Activated naive CD4-positive, alpha-beta T cell treated with Interleukin-2 at 50 U/mL for 16 hours (primary cell): ENCODE measurements at regions not wholly inside any gene's neighbourhood (a gene's known extent, or its start where the extent isn't known, plus 50 kb on each side); places are given as distances from the start of the nearest gene placed in this dataset.

Experiments
- DNase-seq: peaks from one replicate; pipeline ENCODE4 v3.0.0-alpha.2; 2020

DNA sequence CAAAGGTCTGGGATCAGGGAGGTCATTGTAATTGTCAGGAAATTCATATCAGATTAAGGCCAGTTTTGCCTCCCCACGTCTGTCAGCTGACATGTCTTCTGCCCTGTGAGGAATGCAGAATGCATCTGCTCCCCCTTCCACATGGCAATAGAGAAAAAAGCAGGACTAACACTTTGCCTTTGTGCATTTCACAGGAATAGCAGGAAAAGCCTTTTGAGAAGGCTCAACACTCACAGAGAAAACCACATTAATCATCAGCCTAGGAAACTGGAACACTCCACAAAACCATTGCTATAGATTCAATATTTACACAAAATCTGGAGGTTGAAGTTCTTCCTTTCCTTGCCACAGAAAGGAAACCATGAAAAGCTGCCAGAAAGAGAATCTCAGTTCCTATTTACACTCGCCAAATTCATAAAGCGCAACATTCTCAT lies 165.2 kb upstream of the HES1 start:
- no peak for DNase-seq

DNA sequence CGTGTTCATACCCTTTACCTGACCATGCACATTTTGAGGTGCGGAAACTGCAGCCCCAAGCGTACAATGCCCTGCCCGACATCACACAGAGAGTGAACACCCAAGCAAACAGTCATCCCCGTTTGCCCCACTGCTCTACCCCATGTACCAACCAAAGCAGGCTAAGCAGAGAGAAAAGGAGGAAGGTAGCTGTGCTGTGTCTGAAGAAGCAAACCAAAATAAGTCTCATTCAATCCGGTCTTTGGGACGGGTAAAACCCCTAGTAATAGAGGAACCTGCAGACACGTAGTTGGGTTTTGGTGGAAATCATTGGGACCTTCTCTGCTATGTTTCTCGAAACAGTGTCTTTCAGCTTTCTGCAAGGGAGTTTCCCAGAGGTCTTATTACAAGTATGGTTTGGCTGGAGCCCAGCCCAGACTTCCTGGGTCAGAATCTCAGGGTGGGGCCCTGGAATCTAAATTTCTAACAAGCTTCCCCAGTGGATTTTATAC lies 164.6 kb upstream of the HES1 start:
- no peak for DNase-seq

DNA sequence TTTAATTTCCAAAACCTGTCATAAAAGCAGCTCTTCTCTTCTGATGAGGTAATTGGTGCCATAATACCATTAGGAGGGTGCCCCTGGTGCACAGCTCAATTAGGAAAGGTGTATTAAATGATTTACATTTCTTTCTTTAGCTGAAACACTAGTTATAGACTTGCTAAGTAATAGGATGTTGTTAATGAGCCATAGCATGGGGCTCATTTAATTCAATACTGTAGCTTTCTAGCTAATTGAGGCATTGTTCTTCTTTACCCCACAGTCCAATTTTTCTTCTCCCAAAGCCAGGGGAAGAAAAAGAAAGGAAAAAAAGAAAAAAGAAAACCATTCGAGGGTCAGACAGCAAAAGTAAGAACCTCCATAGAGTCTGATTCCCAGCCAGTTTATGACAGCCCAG lies 164.0 kb upstream of the HES1 start:
- DNase-seq, result no peak

DNA sequence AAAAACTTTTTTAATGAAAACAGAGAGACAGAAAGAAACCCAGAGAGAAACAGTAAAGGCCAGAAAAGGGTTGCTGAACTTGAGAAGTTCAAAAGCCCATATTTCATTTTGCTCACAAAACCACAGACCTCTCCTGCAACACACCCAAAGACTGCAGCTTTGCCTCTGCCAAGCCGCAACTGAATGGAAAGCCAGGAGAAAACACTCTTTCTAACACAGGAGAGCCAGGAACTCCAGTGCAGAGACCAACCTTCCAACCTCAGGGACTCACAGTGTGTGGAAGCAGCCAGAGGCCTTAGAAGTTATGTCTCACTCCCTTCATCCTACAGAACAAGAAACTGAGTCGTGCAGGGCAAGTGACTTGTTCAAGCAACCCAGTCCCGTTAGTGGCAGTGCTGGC lies 163.1 kb upstream of the HES1 start:
- DNase-seq, result no peak

DNA sequence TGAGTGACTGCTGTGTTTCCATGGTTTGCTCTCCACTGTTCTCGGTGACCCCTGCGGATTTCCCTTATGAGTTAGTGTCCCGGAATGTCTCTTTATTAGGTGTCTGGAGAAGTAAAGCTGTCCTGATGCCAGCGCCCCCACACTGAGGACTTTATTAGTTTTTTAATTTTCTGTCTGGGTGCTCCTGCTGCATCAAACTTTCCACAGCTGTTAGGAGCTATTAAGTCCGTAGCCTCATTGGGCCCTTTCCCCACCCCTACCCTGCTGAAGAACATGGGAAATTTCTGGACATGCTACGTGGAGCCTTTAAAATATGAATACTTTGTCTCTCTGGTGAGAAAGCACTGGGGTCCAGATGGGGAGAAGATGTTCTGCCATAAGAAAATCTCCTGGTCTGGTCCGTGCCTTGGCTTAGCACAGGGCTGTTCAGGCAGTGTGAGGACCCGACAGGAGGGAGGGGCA lies 161.7 kb upstream of the HES1 start:
- DNase-seq, result no peak

DNA sequence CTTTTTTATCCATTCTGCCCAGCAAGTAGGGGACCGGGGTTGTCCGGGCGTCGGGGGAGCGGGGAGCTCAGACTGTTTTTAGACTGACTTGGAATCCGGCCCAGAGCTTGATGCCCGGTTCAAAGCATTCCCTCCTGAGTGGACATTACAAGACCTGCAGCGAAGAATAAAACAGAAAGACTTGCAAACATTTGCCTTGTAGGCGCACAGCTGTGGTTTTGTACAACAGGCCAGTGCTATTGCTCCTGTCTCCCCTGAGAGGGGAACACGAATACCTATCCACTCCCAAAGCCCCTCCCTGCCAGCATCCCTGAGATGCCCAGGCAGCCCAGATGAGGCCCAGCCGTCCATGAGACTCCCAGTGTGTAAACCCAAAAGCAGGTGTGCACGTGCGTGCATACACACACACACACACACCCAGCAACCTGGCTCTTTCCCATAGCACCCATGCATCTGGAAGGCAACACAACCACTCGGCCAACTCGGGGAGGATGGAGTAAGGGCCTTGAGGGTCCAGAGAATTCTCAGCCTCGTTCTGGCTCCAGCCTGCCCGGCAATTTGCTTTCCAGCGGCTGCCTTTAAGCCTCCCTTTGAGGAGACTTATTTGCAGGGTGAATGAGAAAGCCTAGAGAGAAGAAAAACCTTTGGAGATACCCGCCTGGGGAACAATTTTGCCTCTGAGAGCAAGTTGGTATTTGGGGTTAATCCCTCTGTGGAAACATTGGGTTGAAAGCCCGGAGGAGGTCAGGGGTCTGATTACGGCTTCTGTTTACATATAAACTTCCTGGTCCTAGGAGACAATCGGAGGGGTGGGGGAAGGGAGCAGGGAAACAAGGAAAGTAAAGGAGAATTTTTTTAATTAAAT lies 161.0 kb upstream of the HES1 start:
- DNase-seq, result no peak

DNA sequence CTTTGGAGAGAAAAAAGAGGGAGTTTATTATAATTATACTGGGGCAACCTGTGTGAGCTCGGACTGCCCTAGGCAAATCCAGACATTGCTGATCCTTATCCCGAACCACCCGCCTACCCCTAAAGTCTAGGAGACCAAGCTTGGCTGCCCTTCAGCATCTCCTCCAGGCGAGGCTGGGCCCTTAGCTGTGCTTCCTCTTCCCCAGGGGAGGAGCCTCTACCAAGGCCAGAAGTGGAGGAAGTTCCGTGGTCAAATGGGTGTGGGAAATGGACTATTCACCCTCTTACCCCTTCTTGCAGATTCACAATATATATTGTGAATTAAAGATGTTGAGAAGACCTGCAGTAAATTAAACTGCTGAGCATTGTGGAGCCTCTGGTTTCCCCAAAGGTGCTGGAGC lies 158.3 kb upstream of the HES1 start:
- no peak for DNase-seq

DNA sequence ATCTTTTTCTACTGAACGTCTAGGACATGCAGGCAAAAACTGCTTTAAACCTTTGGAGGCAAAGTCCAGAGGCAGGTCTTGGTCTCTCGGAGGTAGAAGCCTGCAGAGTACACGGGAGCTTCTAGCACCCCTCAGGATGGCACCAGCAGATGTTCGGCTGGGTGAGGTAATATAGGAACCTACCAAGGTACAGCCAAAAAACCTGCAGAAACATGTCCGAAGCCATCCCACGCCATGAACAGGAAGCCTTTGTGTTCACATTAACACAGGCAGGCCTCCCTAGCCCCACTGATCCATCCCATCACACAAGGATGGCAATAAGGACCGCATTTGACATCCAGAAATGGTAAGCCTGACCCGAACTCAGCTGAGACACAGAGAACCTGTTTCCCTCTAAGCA lies 157.9 kb upstream of the HES1 start:
- DNase-seq, result no peak

DNA sequence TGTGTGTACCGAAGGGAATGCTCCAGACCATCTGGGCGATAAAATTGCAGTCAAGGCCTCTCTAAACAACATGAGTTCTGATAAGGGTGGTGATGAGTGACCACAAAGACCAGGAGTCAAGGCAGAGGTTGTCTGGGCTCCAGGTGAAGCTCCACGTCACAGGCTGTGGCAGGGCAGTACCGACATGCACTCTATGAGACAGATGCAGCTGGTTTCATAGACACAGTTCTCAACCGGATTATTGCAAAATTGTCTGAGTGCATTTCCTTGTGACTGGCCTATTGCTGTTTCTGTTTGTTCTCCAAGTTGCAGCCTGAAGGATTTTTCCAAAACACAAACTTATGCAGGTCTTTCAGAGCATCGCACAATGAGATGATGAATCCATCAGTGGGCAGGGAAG lies 157.5 kb upstream of the HES1 start:
- no peak for DNase-seq

DNA sequence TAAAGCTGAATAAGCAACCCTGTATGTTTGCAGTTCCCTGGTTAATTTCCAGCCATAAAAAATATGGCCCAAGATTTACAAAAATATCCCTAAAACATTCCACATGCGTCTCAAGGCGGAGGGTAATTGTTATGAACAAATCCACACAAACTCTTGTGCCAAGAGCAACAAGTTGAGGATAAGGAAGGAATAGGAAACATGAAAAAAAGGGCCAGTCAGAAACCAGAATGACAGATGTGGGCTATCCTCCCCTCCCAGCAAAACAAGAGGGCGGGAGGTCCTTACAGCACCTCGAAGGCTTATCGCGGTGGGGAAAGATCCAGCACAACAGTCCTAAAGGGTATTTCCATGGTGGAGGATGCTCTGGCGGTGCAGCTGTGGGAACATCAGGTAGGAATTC lies 155.6 kb upstream of the HES1 start:
- DNase-seq, result no peak

DNA sequence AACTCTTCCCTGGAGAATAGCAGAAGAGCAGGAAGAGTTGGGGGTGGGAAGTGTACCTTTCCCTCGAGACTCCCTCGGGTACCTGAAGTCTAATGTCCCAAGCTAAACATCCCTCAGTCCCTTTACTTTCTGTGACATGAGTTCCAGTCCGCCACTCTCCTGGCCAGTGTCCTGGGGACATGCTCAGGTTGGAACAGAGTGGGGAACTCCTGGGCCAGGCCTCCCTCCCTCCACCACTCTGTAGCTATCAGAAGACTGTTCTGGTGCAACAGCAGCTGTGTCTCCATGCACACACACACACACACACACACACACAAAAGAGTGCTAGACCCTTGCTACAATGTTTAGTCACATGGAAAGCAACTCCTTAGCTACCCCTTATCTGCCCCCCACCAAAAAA lies 155.0 kb upstream of the HES1 start:
- no peak for DNase-seq

DNA sequence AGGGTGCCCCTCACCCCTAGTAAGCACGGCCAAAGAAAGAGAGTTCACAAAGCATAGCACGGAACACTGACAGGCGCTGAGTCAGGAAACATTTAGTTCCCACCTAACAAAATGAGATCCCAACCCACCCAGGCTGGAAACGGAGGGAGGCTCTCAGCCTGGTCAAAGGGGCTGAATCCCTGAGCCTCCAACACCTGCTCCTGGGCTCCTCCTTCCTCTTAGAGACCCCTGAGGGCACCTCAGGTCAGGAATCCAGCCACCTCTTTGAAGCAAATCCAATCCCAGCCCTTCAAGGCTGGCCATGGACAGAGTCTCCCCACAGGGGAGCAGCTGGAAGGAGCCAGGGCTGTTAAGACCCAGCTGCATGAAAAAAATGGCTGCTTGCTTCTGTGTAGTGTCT lies 154.4 kb upstream of the HES1 start:
- no peak for DNase-seq

DNA sequence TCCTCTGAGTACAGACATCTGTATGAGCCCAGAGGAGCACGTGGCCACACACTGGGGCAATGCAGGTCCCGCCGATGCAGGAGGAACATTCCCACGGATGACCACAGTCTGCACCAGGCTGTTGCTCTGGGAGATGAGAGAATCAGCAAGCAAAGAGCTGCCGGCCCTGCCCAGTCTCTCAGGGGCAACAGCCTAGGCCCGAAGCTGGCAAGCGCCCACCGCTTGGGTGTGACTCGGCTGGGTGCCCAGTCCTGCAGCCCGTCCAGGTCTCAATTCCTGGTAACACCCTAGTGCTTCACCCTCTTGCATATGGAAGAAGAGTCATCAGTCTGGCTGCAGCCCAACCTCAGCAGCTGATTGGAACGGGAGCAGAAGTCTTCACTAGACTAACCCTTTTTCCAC lies 153.7 kb upstream of the HES1 start:
- no peak for DNase-seq

DNA sequence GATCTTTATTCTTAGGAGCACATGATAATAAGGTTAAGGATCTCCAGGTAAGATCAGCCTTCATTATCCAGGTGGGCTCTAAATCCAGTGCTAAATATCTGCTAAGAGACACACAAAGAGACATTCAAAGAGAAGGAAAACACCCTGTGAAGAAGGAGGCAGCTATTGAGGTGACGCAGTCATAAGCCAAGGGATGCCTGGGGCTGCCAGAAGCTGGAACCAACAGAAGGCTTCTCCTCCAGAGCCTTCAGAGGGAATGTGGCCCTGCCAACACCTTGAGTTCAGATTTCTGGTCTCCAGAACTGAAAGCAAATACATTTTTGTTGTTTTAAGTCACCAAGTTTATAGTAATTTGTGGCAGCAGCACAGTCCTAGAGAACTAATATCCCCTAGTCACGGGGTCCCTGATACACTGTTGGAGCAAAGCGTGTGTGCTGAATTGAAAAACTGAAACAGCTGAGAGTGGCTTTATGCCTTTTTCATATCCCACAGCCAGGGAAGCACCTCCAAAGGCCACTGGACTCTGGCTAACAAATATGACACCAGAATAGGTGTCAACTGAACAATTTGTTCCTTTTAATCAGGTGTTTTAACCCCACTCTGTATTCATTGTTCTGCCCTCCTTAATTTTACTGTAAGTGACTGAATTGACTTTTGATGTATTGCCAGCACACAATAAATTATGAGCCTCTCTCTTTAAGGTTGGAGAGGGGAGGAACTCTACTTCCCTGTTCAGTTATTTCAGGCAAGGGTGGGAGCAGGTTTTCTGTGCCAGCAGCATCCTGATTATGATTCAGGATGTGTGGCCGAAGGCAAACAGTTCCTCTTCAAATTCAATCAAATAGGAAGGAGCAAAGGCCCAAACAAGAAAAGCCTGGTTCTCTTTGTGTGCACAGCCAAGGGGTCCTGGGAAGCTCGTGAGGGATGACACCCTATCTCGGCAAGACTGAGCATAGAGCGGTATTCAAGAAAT lies 151.8 kb upstream of the HES1 start:
- no peak for DNase-seq

DNA sequence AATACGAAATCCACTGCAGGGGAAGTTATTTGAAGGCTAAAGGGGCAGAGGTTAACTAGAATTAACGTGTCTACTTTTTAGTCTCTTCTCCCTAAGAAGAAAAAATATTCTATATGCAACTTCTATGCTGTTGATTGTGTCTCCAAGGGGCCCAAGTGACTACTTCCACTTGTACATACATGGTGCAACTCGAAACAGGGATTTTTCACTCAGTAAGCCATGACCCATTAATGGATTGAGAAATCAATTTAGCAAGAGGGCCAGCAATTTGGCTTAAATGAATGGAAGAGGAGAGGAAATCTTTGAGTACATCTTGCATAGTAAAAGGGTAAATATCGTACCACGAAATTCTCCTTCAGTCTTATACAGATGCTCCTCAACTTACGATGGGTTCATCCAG lies 151.1 kb upstream of the HES1 start:
- DNase-seq, result no peak

DNA sequence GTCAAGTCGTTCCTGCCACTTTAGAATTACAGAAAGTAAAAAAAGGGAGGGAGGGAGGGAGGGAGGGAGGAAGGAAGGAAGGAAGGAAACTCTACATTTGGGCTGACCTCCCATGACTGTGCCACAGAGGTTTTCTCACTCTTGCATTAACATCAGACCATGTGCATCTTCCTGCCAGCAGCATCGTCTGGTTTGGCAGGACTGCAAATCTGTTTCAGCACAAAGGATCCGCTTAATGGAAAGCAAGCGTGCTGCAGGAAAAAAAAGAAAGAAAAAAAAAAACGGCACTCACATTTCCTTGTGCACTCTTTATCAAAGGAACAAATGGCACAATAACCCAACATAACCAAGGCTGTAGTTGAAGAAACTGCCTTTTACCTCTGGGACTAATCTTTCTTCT lies 148.8 kb upstream of the HES1 start:
- DNase-seq, result no peak

DNA sequence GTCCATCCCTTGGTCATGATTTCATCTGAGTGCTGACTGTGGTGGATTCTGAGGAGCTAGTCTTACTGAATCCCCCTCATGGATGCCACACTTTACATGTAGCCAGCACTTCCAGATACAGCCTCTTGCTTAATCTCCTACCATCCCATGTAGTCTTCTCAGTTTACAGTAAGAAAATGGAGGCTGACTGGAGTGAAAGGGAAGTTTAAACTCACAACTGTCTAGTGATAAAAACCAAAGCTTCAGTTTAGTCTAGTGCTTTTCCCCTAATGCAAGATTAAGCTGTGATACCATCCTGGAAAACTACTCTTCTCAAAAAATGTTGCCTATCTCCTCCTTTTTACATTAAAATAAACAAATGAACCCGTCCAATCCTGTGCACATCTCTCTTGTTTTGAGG lies 146.8 kb upstream of the HES1 start:
- no peak for DNase-seq

DNA sequence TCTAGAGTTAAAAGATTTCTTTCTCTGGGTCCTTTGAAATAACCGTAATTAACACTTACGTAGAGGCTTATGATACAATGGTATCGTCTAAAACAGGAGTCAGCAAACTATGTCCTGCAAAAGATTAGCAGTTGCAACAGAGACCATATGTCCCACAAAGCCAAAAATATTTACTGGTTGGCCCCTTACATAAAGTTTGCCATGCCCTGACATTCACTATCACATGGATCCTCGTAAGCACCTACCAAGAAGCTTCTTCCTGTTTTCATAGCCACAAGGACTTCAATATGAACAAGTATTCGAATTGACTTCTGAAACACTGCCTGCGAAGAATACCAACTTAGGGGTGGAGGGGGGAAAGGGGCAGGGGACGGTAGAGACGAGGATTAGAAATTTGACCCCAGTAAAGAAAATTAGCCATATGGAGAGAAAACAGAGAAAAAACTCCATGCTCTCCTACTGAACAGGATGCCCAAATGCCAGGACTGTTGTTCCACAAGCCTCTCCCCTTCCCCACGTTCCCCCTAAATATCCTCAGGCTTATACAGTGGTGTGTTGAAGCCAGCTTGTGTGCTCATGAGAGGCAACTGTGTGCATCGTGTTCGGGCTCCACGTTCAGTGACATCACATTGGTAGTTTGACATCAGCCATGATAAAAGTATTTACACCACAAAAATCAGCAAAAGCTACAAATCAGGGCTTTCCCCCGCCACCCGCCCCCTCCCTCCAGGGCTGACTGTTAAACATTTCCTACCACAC lies 144.1 kb upstream of the HES1 start:
- DNase-seq, result no peak

DNA sequence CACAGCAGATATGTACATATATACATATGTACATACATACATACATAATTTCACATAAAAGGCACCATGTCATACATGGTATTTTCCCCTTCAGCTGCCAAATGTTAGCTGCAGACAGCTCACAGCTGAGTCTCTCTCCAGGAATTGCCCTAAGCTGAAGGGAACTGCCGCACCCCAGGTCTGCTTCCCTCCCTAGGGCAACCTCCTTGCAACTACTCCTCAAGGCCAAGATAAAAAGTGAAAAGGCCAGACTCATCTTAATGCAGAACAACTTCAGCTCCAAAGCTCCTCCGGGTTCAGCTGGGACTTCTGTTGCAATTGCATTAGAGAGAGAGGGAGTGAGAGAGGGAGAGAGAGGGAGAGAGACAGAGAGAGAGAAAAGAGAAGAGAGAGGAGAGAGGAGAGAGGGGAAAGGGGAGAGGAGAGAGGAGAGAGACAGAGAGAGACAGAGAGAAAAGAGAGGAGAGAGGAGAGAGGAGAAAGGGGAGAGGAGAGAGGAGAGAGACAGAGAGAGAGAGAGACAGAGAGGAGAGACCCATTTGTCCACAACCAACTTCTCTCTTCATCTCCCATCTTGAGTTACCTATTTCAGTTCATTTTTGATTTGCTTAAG lies 143.4 kb upstream of the HES1 start:
- DNase-seq, result no peak

DNA sequence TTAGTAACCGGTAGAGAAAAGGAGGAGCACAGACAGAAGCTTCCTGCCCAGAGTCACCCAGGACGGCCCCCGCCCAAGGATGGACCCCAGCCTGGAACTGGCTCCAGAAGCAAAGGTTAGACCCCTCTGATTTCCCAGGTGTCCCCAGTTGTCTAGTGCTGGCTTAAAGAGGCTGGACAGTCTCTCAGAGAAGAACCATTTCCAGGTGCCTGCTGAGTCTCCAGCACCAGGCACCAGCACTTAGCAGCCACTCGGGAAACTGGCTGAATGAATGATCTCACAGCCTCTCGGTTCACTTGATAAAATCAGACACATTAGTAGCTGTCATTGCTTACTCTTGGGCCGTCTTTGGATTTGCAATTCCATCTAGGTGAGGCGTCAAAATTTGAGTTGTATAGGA lies 139.7 kb upstream of the HES1 start:
- DNase-seq, result no peak

DNA sequence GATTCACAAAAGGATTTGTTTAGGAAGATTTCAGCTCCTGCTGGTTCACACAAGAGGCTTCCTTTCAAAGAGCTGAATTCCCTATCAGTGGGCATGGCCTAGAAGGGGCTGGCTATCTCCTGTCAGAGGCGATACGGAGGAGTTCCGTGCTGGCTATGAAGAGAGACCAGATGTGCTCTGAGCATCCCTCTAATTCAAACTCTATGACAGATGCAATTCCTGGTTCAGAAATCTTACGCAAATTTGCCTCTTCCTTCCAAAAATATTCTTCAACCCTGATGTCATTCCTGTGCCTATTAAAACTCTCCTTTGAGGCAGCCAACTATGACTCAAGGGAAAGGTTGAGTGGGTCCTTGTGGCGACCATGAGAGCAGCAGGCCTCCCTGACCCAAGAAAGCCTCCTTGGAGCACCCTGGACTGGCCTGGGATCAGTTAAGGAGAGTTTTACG lies 139.3 kb upstream of the HES1 start:
- DNase-seq, result no peak
